ENCODE measurements at regions not wholly inside any gene's neighbourhood (a gene's known extent, or its start where the extent isn't known, plus 50 kb on each side); places are given as distances from the start of the nearest gene placed in this dataset.
"Not testable (repeated sequence)": the region's sequence is repeated elsewhere in the genome, so short reads cannot be mapped to it uniquely, and the experiment has no call there.

DNA sequence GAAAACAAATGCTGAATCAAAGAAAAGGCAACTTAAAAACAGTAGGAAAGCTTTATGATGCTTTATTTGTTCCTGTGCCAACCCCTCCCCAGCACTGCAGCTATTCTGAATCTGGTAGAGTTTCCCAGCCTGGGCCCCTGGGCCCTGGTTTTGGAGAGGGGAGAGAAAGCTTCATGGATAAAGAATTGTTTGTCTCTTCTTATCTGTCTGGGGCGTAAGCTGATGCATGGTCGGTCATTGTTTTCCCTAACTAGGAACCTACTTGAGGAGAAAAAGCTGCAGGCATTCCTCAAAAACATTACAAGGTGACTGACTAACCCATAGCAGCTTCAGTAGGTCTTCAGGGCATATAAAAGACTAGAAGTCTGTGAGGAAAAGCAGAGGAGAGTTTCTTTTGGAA is 758.1 kb upstream of the EPHA7 start:
- H3K4me1 ChIP-seq, result no peaks in the 10 kb centered on the region
- in situ Hi-C loops (cut with MboI; ENCODE audit: low sequenced_read_pairs), result no loop called here
- DNase-seq (ENCODE audit: low spot score in 2 of 2), result no peak

DNA sequence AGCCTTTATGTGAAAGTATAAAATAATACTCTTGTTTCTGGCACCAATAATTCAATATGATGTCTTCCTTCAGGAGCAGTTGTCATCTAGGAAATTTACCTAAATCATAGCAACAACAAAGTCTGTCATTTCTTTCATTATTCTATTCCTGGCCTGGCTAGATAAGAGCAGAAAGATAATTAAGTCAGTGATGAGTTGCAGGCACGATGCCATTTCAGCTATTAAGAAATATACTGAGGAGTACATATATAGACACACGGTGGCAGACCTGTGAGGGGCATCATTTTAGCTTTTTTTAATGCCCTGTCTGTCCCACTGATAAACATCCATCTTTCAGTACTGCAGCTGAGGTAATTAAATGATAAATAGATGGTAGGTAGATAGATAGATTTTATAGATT is 756.1 kb upstream of the EPHA7 start:
- Histone ChIP-seq H3K4me3 (no peak overlapping the region), H3K27me3 (ENCODE audit: low read depth) (no peaks in the 10 kb centered on the region), H3K9me3 (no peaks in the 10 kb centered on the region), H3K4me1 (no peaks in the 10 kb centered on the region), H3K36me3 (replicated peaks) (no peaks in the 10 kb centered on the region)
- in situ Hi-C loops (cut with MboI; ENCODE audit: low sequenced_read_pairs), result no loop called here
- DNase-seq (ENCODE audit: low spot score in 2 of 2), result no peak

More for the DNA sequence above, 758.1 kb upstream of the EPHA7 start:
- Histone ChIP-seq H3K4me3 (no peak overlapping the region), H3K27me3 (ENCODE audit: low read depth) (no peaks in the 10 kb centered on the region), H3K36me3 (replicated peaks) (no peaks in the 10 kb centered on the region), H3K9me3 (no peaks in the 10 kb centered on the region)

DNA sequence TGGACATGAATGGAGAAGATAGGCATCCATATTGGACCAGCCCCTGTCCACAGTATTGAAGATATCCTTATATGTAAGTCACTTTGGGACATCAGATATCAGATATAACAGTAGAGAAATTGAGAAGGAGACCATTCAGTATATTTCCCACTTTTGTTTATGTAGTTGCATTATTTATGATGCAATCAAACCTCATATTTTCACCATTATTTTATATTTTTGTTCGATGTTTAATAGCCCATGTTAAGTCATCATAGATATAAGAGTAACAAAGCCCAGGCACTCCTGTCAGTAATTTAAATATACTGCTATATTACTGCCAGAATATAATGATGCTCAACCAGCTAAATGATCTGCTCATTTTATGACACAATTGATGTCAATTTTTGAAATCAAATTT is 744.5 kb upstream of the EPHA7 start:
- Histone ChIP-seq H3K27me3 (ENCODE audit: low read depth) (no peaks in the 10 kb centered on the region), H3K9me3 (no peaks in the 10 kb centered on the region), H3K4me1 (no peaks in the 10 kb centered on the region), H3K4me3 (no peak overlapping the region), H3K36me3 (replicated peaks) (no peaks in the 10 kb centered on the region)
- DNase-seq (ENCODE audit: low spot score in 2 of 2), result no peak
- in situ Hi-C loops (cut with MboI; ENCODE audit: low sequenced_read_pairs), result no loop called here

DNA sequence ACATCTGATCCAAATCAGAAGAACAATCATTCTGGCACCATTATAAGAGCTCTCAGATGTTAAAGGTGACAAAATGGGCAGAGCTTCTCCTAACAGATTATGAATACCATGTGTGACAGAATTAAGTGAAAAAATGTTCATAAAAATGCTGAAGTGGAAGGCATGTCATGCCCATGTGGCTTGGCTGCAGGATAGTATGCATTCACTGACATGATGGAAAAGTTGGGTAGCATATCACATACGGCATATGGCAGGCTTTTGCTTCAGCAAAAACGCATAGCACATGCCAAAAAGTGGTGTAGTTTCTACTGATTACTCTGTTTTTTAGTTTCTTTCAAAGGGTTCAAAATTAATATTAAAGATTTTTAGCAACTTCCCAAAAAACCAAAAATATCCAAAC is 731.5 kb upstream of the EPHA7 start:
- Histone ChIP-seq H3K9me3 (no peaks in the 10 kb centered on the region), H3K36me3 (replicated peaks) (no peaks in the 10 kb centered on the region)
- in situ Hi-C loops (cut with MboI; ENCODE audit: low sequenced_read_pairs), result no loop called here

DNA sequence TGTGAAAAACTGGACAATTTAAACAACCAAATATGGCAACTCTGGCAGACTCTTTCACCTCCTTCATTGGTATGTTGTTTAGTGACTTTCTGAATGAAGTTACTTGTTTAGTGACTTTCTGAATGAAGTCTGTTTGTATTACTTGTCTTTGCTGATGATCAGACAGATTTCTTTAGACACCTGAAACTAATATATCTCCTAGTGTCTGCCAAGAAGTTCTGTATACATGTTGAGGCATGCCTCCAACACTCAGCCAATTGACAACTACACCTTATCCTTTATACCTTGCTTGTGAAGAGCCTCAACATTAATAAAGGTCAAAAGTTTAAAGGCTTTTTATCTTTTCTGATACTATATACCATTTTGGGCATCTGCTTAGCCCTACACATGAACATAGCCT is 725.4 kb upstream of the EPHA7 start:
- H3K36me3 ChIP-seq (replicated peaks), result no peaks in the 10 kb centered on the region
- H3K27me3 ChIP-seq (ENCODE audit: low read depth), result no peaks in the 10 kb centered on the region
- no peak overlapping the region for H3K4me3 ChIP-seq
- DNase-seq (ENCODE audit: low spot score in 2 of 2), result no peak
- no peaks in the 10 kb centered on the region for H3K9me3 ChIP-seq
- H3K4me1 ChIP-seq, result no peaks in the 10 kb centered on the region
- in situ Hi-C loops (cut with MboI; ENCODE audit: low sequenced_read_pairs), result no loop called here

More for the DNA sequence above, 731.5 kb upstream of the EPHA7 start:
- no peak for DNase-seq (ENCODE audit: low spot score in 2 of 2)
- Histone ChIP-seq H3K4me3 (no peak overlapping the region), H3K4me1 (no peaks in the 10 kb centered on the region), H3K27me3 (ENCODE audit: low read depth) (no peaks in the 10 kb centered on the region)

DNA sequence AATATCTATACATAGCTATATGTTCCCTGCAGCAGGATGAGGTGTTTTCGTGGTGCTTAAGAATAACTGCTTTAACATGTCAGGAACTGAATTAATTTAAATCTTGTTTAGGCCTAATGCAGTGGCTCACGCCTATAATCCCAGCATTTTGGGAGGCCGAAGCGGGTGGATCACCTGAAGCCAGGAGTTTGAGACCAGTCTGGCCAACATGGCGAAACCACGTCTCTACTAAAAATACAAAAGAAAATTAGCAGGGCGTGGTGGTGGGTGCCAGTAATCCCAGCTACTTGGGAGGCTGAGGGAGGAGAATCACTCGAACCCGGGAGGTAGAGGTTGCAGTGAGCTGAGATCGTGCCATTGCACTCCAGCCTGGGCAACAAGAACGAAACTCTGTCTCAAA is 717.8 kb upstream of the EPHA7 start:
- H3K27me3 ChIP-seq (ENCODE audit: low read depth); H3K4me1 ChIP-seq; H3K9me3 ChIP-seq; H3K36me3 ChIP-seq (replicated peaks); H3K4me3 ChIP-seq; in situ Hi-C loops (cut with MboI; ENCODE audit: low sequenced_read_pairs); DNase-seq (ENCODE audit: low spot score in 2 of 2): not testable (repeated sequence)

DNA sequence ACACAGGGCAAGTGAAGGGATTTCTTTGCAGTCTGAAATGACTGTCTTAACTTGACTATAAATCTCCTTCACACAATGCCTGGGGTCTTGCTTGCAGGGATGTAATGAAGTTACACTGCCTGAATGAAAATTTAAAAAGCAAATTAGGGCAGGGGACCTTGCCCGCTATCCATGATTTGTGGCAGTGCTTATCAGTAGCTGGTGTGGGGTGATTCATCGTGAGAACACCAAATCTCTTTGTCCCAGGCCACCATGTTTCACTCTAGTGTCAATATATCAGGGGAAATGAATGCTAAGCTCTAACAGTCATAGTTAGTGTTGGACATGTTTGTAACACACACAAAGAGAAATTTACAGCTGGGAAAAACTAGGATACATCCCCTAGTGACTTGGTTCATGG is 713.7 kb upstream of the EPHA7 start:
- no peaks in the 10 kb centered on the region for H3K9me3 ChIP-seq
- no peak overlapping the region for H3K4me3 ChIP-seq
- H3K4me1 ChIP-seq, result peaks cover 19% of the 10 kb centered on the region
- no peaks in the 10 kb centered on the region for H3K36me3 ChIP-seq (replicated peaks)
- in situ Hi-C loops (cut with MboI; ENCODE audit: low sequenced_read_pairs), result no loop called here
- DNase-seq (ENCODE audit: low spot score in 2 of 2), result no peak
- no peaks in the 10 kb centered on the region for H3K27me3 ChIP-seq (ENCODE audit: low read depth)

DNA sequence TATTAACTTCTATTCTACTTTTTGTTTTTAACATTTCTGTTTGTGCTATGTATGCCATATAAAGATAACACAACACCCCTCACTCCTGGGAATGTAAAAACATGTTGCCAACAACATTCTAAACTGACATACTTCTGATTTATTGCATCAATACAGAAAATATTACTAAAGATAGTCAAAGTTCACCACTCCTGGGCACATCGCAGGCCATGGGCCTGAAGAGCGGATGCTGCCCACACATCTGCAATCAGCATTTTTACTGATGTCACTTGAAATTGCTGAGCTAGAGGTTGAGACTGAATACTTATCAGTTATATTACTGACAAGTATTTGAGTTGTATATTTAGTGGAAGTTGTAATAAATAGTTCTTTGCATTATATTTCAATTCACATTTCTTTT is 711.9 kb upstream of the EPHA7 start:
- Histone ChIP-seq H3K9me3 (no peaks in the 10 kb centered on the region), H3K4me1 (peaks cover 19% of the 10 kb centered on the region), H3K4me3 (no peak overlapping the region), H3K27me3 (ENCODE audit: low read depth) (no peaks in the 10 kb centered on the region), H3K36me3 (replicated peaks) (no peaks in the 10 kb centered on the region)
- DNase-seq (ENCODE audit: low spot score in 2 of 2), result no peak
- in situ Hi-C loops (cut with MboI; ENCODE audit: low sequenced_read_pairs), result no loop called here

DNA sequence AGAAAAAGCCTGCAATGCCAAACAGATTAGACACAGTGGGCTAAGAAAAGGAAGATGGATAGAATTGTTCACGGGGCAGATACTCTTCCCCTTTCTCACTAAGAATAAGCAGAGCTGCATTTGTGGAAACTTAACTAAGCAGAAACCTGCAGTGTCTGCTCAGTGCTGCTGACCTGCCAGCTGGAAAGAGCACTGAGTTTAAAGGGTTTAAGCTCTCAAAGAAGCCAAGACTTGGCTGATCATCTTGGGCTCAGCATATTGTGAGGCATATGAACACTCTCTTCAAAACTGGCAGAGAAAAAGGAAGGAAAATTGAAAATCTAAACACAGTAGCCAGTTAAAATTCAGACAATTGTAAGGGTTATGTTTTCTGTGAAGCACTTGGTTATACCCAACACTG is 711.1 kb upstream of the EPHA7 start:
- peaks cover 19% of the 10 kb centered on the region for H3K4me1 ChIP-seq
- DNase-seq (ENCODE audit: low spot score in 2 of 2), result peak; percentile 24 to 40
- no peaks in the 10 kb centered on the region for H3K27me3 ChIP-seq (ENCODE audit: low read depth)
- H3K9me3 ChIP-seq, result no peaks in the 10 kb centered on the region
- no peak overlapping the region for H3K4me3 ChIP-seq
- H3K36me3 ChIP-seq (replicated peaks), result no peaks in the 10 kb centered on the region
- in situ Hi-C loops (cut with MboI; ENCODE audit: low sequenced_read_pairs), result no loop called here

DNA sequence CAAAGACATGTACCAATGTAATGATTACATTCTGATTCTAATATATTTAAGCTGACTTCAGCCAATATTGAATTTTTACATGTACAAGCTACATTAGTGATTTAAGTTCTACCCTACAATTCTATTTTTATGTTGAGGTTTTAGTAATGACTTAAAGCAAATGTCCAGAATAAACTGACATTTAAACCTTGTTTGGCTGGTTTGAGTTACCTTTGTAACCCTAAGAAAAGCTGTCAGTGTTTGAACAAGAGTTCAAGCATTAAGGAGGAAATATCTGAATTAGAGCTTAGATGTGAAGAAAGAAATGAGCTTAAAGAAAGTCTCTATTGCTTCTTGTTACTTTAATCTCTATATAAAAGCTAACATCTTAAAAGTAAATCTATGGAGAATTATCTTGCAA is 710.6 kb upstream of the EPHA7 start:
- DNase-seq (ENCODE audit: low spot score in 2 of 2), result peak in 1 of 2 experiments; percentile 31
- in situ Hi-C loops (cut with MboI; ENCODE audit: low sequenced_read_pairs), result no loop called here
- Histone ChIP-seq H3K27me3 (ENCODE audit: low read depth) (no peaks in the 10 kb centered on the region), H3K4me1 (peaks cover 19% of the 10 kb centered on the region), H3K4me3 (no peak overlapping the region), H3K9me3 (no peaks in the 10 kb centered on the region), H3K36me3 (replicated peaks) (no peaks in the 10 kb centered on the region)

DNA sequence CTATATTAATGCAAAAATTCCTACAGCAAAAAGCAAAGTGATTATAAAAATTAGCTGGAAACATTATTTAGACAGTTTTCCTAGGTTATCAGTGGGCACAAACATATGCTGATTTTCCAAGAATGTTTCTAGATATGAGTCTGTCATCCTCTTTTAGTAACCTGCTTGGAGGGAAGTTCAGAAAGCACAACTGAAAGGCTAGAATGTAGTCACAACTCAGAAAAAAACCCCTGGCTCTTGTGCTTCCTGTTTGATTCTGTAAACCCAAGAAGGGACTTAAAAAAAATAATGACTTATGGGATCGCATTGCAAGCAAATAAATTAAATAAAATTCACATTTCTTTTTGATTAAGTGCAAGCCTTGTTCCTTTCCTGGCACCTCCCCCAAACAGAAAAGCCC is 708.4 kb upstream of the EPHA7 start:
- in situ Hi-C loops (cut with MboI; ENCODE audit: low sequenced_read_pairs), result no loop called here
- H3K4me1 ChIP-seq, result peaks cover 17% of the 10 kb centered on the region
- DNase-seq (ENCODE audit: low spot score in 2 of 2), result no peak
- no peaks in the 10 kb centered on the region for H3K9me3 ChIP-seq
- no peaks in the 10 kb centered on the region for H3K36me3 ChIP-seq (replicated peaks)
- H3K27me3 ChIP-seq (ENCODE audit: low read depth), result no peaks in the 10 kb centered on the region
- H3K4me3 ChIP-seq, result no peak overlapping the region

DNA sequence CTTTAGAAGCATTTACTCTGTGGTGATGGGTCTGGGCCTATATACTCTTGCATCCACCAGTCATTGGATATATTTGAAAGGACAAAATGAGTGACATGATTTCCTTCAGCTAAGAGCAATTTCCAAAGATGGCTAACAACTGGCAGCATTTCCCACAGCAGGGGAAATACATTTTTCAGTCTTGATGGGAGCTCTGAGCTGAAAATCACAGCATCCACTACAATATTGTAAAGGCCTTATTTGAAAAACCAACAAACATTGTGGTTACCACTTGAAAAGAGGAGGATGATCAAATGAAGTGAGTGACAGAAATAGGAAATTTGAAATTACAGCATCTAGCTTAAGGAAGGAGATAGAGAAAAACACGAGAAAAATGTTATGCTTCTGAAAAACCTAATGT is 705.0 kb upstream of the EPHA7 start:
- in situ Hi-C loops (cut with MboI; ENCODE audit: low sequenced_read_pairs), result no loop called here
- no peak for DNase-seq (ENCODE audit: low spot score in 2 of 2)

DNA sequence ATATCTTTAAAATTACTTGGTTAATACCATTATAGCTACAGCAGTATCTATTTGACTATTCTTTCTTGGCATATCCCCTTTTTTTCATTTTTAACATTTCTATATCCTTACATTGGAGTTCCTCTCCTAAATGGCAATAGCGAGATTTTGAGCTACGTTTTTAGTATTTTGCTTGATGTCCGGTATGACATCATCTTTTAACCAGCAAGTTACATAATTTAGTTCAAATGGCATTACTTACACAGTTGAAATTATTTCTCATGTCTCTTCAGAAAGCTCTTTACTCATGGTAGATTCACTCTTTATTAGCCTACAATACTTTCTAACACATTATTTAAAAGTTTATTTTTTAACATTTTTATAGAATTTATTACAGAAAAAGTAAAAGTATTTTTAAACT is 701.7 kb upstream of the EPHA7 start:
- Histone ChIP-seq H3K4me3 (no peak overlapping the region), H3K9me3 (no peaks in the 10 kb centered on the region), H3K4me1 (no peaks in the 10 kb centered on the region), H3K36me3 (replicated peaks) (no peaks in the 10 kb centered on the region), H3K27me3 (ENCODE audit: low read depth) (no peaks in the 10 kb centered on the region)
- DNase-seq (ENCODE audit: low spot score in 2 of 2), result no peak
- in situ Hi-C loops (cut with MboI; ENCODE audit: low sequenced_read_pairs), result no loop called here

More for the DNA sequence above, 705.0 kb upstream of the EPHA7 start:
- Histone ChIP-seq H3K27me3 (ENCODE audit: low read depth) (no peaks in the 10 kb centered on the region), H3K9me3 (no peaks in the 10 kb centered on the region), H3K4me3 (no peak overlapping the region), H3K36me3 (replicated peaks) (no peaks in the 10 kb centered on the region), H3K4me1 (no peaks in the 10 kb centered on the region)

DNA sequence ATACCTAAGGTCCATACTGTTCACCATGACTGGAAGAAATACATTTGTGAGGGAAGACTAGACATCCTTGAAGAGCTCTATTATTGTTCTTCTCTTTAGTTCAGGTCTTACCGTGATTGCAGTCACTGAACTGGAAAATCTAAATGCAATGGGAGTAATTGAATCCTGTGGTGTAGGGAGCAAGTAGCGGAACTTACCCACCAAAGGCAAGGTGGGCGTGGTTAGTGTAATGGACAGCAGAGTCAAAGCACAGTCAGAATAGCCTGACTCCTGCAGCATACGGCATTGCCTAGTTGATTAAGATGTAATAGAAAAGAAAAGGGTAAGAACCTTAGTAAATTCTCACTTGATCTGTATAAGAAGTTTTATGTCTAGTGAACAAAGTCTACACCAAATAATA is 679.7 kb upstream of the EPHA7 start:
- no peaks in the 10 kb centered on the region for H3K9me3 ChIP-seq
- H3K27me3 ChIP-seq (ENCODE audit: low read depth), result no peaks in the 10 kb centered on the region
- no peak for DNase-seq (ENCODE audit: low spot score in 2 of 2)
- in situ Hi-C loops (cut with MboI; ENCODE audit: low sequenced_read_pairs), result no loop called here
- H3K4me1 ChIP-seq, result no peaks in the 10 kb centered on the region
- H3K4me3 ChIP-seq, result no peak overlapping the region
- no peaks in the 10 kb centered on the region for H3K36me3 ChIP-seq (replicated peaks)

DNA sequence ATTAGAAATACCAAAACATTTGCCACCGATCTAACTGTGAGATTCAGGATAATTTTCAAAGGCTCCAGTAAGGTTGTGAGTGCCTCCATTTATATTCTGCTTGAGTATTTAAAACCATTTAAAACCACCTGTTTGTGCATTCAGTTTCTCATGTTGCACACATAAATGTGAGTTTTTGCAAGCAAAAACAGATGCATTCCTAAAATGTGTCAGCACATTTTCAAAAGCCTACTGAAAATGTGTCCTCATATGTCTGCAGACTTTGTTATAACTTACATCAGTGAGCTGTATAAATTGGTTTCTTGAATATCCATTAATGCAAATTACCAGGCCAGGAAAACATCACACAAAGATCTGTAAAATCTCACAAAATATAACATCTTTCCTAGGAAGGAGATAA is 676.6 kb upstream of the EPHA7 start:
- H3K36me3 ChIP-seq (replicated peaks), result no peaks in the 10 kb centered on the region
- in situ Hi-C loops (cut with MboI; ENCODE audit: low sequenced_read_pairs), result no loop called here
- H3K4me3 ChIP-seq, result no peak overlapping the region
- no peaks in the 10 kb centered on the region for H3K9me3 ChIP-seq
- no peaks in the 10 kb centered on the region for H3K4me1 ChIP-seq
- no peak for DNase-seq (ENCODE audit: low spot score in 2 of 2)
- no peaks in the 10 kb centered on the region for H3K27me3 ChIP-seq (ENCODE audit: low read depth)
